Endothelial cell (in vitro differentiated cells): ENCODE measurements at regions not wholly inside any gene's neighbourhood (a gene's known extent, or its start where the extent isn't known, plus 50 kb on each side); places are given as distances from the start of the nearest gene placed in this dataset.

ENCODE experiments used
- DNase-seq: peaks from one replicate; pipeline ENCODE4 v3.0.0; 2021; ENCODE audit warnings: low spot score
- H3K27ac Mint-ChIP-seq: one replicate; pipeline ENCODE4 v1.8.0; 2021; ENCODE audit warnings: mixed read lengths, inconsistent platforms; ENCODE audit not compliant: unreplicated experiment
- H3K27me3 Mint-ChIP-seq: one replicate; pipeline ENCODE4 v1.8.0; 2021; ENCODE audit warnings: mild to moderate bottlenecking, moderate library complexity, mixed read lengths, inconsistent platforms; ENCODE audit not compliant: unreplicated experiment
- H3K36me3 Mint-ChIP-seq: one replicate; pipeline ENCODE4 v1.8.0; 2021; ENCODE audit warnings: mild to moderate bottlenecking, low read depth, mixed read lengths, inconsistent platforms; ENCODE audit not compliant: unreplicated experiment
- H3K4me1 Mint-ChIP-seq: one replicate; pipeline ENCODE4 v1.8.0; 2021; ENCODE audit warnings: mild to moderate bottlenecking, mixed read lengths, inconsistent platforms; ENCODE audit not compliant: unreplicated experiment
- H3K4me3 Mint-ChIP-seq: one replicate; pipeline ENCODE4 v1.8.0; 2021; ENCODE audit warnings: mild to moderate bottlenecking, mixed read lengths, inconsistent platforms; ENCODE audit not compliant: unreplicated experiment
- H3K9me3 Mint-ChIP-seq: one replicate; pipeline ENCODE4 v1.8.0; 2021; ENCODE audit warnings: mixed read lengths, inconsistent platforms; ENCODE audit not compliant: unreplicated experiment
- TF ChIP-seq, protein P1 (sequence below): fragments of 200-600 bp; sonication (generic); IDR thresholded peaks from one replicate; pipeline ENCODE4 v1.5.0; 2021; ENCODE audit warnings: antibody characterized with exemption; ENCODE audit not compliant: unreplicated experiment

DNA sequence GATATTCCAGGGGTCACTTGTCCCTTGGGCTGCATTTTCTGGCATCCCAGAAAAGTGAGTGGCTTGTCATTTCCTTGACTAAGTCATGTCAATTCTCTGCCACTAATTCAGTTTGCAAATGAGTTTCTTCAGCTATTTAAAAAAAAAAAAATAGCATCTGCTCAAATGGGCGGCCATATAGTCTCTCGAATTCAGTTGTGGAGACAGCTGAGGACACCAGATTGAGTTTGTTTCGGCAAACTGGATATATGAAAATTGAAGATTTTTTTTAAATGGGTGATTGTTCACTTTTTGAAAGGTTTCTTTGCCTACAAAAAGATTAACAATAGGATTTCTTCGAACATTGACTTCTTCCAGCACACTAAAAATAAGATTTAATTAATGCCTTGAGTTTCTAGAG is 96.3 kb upstream of the TIAM2 start:
- no peak overlapping the region for H3K4me3 Mint-ChIP-seq
- TF ChIP-seq, protein P1, sequence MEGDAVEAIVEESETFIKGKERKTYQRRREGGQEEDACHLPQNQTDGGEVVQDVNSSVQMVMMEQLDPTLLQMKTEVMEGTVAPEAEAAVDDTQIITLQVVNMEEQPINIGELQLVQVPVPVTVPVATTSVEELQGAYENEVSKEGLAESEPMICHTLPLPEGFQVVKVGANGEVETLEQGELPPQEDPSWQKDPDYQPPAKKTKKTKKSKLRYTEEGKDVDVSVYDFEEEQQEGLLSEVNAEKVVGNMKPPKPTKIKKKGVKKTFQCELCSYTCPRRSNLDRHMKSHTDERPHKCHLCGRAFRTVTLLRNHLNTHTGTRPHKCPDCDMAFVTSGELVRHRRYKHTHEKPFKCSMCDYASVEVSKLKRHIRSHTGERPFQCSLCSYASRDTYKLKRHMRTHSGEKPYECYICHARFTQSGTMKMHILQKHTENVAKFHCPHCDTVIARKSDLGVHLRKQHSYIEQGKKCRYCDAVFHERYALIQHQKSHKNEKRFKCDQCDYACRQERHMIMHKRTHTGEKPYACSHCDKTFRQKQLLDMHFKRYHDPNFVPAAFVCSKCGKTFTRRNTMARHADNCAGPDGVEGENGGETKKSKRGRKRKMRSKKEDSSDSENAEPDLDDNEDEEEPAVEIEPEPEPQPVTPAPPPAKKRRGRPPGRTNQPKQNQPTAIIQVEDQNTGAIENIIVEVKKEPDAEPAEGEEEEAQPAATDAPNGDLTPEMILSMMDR, result no peak
- H3K9me3 Mint-ChIP-seq, result no peaks in the 10 kb centered on the region
- H3K36me3 Mint-ChIP-seq, result no peaks in the 10 kb centered on the region
- no peak for DNase-seq
- peaks cover 12% of the 10 kb centered on the region for H3K4me1 Mint-ChIP-seq
- H3K27ac Mint-ChIP-seq, result no peak overlapping the region
- H3K27me3 Mint-ChIP-seq, result peaks cover 4% of the 10 kb centered on the region

DNA sequence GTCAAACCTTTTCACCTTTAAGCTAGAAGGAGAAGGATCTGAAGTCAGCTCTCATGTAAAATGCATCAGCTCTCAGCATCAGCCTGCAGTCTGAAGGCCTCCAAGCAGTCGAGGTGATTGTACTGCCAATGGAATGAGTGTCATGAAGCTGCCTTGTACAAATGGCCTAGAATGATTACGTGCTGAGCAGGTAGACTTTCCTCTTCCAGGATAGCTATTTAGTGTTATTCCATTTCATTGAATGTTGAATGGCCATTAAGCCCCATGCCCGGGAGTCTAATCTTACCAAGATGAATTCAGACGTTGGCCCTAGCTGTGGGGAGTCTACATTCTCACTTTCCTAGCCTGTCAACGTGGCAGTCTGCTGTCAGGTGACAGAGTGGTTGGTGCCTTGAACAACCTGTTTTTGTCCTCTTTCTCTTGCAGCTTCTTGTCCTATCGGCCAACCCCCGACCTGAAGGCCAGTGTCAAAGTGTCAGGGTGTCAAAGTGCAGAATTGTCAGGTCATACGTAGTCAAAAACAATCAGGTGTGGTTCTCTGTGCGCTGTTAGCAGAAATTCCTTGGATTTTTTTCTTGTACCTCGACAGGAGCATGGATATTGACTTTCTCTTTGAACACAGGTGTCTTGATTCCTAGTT is 95.2 kb upstream of the TIAM2 start:
- no peak overlapping the region for H3K27ac Mint-ChIP-seq
- no peaks in the 10 kb centered on the region for H3K36me3 Mint-ChIP-seq
- H3K9me3 Mint-ChIP-seq, result no peaks in the 10 kb centered on the region
- no peak for DNase-seq
- TF ChIP-seq, protein P1, result no peak
- peaks cover 3% of the 10 kb centered on the region for H3K27me3 Mint-ChIP-seq
- H3K4me3 Mint-ChIP-seq, result no peak overlapping the region
- peaks cover 7% of the 10 kb centered on the region for H3K4me1 Mint-ChIP-seq

DNA sequence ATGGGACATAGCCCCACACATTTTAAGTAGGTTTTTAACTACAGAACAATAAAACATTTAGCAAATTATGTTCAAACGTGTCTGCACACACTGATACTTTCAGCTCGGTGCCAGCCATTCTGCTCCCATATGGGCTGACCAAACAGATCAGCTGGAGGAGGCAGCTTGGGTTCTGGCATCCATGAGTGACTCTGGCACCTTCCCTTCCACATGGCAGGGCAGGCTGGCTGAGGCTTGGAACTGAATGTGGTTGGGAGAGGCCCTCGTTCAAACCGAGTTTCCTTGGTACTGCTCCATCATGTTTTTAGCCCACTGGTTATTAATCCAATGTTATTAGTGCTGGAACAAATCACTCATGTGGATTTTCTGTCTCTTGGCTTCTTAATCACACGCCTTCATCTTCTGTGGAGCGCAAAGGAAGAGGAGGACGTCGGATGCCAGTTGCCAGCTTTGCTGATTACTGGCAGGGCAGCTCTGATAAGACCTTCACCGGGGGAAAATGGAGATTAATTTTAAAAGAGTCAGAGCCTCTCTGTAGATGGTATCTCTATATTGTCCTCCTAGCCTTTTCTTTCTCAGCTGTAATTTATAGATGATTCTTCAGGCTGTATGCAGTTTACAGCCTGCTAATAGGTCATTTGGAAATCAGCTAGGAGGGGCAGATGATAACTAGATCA is 93.1 kb upstream of the TIAM2 start:
- Mint-ChIP-seq H3K27ac (peak overlapping the region; percentile 54), H3K4me1 (peaks cover 4% of the 10 kb centered on the region), H3K9me3 (no peaks in the 10 kb centered on the region), H3K4me3 (no peak overlapping the region), H3K36me3 (no peaks in the 10 kb centered on the region), H3K27me3 (no peaks in the 10 kb centered on the region)
- TF ChIP-seq, protein P1, result no peak
- DNase-seq, result no peak

DNA sequence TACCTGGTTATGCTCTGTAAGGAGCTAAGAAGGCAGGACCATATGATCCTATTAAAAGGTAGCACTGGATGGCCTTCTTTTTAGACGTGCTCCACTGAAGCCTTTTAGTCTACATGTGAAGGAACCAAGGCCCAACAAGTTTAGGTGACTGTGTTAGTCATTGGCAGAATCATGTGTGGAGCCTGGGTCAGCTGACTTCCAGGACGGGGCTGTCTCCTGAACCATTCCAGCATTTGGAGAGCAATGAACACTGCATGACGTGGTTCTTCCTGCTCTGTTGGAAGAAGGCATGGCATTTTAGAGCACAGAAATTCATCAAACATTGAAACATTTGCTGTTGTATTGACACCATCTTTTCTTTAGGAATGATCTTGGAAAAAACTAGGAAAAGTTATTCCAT is 87.8 kb upstream of the TIAM2 start:
- no peak overlapping the region for H3K4me3 Mint-ChIP-seq
- H3K4me1 Mint-ChIP-seq, result no peaks in the 10 kb centered on the region
- no peaks in the 10 kb centered on the region for H3K9me3 Mint-ChIP-seq
- no peak for DNase-seq
- TF ChIP-seq, protein P1, result no peak
- no peaks in the 10 kb centered on the region for H3K36me3 Mint-ChIP-seq
- H3K27me3 Mint-ChIP-seq, result no peaks in the 10 kb centered on the region
- no peak overlapping the region for H3K27ac Mint-ChIP-seq

DNA sequence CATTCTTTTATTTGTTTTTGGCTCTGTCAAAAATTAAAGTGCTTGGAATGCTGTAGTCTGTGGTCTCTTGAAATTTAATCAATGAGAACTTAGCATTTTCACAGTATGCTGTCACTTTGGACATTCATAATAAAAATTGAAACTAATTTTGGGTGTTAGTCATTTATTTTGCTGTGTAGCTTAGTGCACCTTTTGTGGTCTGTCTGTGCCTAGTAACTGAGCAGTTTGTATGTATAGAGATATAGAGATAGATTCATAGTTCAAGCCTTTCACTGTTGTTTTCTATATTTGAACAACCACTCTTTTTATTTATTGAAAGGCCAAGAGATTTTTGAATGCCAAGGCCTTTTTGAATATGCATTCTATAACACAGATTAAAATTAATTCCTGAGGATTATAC is 86.4 kb upstream of the TIAM2 start:
- no peak for DNase-seq
- no peaks in the 10 kb centered on the region for H3K27me3 Mint-ChIP-seq
- TF ChIP-seq, protein P1, result no peak
- no peak overlapping the region for H3K4me3 Mint-ChIP-seq
- no peak overlapping the region for H3K27ac Mint-ChIP-seq
- H3K9me3 Mint-ChIP-seq, result no peaks in the 10 kb centered on the region
- H3K36me3 Mint-ChIP-seq, result no peaks in the 10 kb centered on the region
- no peaks in the 10 kb centered on the region for H3K4me1 Mint-ChIP-seq
